K562 (cell line): ENCODE measurements at regions not wholly inside any gene's neighbourhood (a gene's known extent, or its start where the extent isn't known, plus 50 kb on each side); places are given as distances from the start of the nearest gene placed in this dataset.

Experiments used
- ATAC-seq: fragments of 200-7000 bp; cut with Tn5 transposase; 3 replicates; pipeline ENCODE4 v1.9.1; 2020; ENCODE audit warnings: moderate library complexity
- BruUV-seq: library from RNA; stranded (reverse); fragments of 400-500 nt; replicated peaks from 2 replicates; lab custom pipeline; 2021; lab: Mats Ljungman, UMichigan
- CTCF ChIA-PET: fragments of 300-600 bp; formaldehyde crosslinking; extraction: SDS; loops from one replicate; lab custom pipeline; 2021; ENCODE audit warnings: low intra/inter-chr PET ratio; lab: Yijun Ruan, JAX
- POLR2A ChIA-PET: fragments of 300-600, 350-650 bp; sonication (Branson Sonifier 250); formaldehyde crosslinking; extraction: SDS; loops from one replicate; lab custom pipeline; 2021; ENCODE audit warnings: antibody characterized with exemption, inconsistent platforms; lab: Yijun Ruan, JAX
- DNase-seq, 4 experiments: peaks; one replicate each; pipeline versions ENCODE4 v3.0.0 to v3.0.0-alpha.2; 2011 to 2018; ENCODE audit warnings: low spot score in 3 of 4, mixed read lengths in 3 of 4; ENCODE audit errors: extremely low read depth in 1 of 4
- FAIRE-seq: peaks from 2 replicates; lab custom pipeline; 2011; peaks lifted over from hg19 to GRCh38; lab: Jason Lieb, UNC
- H2AFZ ChIP-seq: 2 replicates; pipeline ENCODE4 v1.6.0; 2011; ENCODE audit warnings: low read depth, low read length, control low read depth, inconsistent platforms
- H3K27ac ChIP-seq: fragments of 200-600 bp; 3 replicates; pipeline ENCODE4 v1.8.0; 2011; ENCODE audit warnings: low read depth, mild to moderate bottlenecking, control low read depth, inconsistent platforms, low read length, moderate library complexity, mixed read lengths; ENCODE audit errors: extremely low read depth
- H3K27me3 ChIP-seq, 2 experiments: fragments of 300-600 bp in 1 of 2; 2 replicates in 1 of 2; 3 replicates in 1 of 2; pipeline versions ENCODE4 v1.6.0 to v1.8.0; 2011; ENCODE audit warnings: inconsistent platforms in 2 of 2, low read length in 2 of 2, mild to moderate bottlenecking in 1 of 2, mixed read lengths in 1 of 2, moderate library complexity in 1 of 2; ENCODE audit not compliant: control insufficient read depth in 2 of 2, insufficient read depth in 2 of 2
- H3K36me3 ChIP-seq: fragments of 300-600 bp; 3 replicates; pipeline ENCODE4 v1.8.0; 2011; ENCODE audit warnings: mild to moderate bottlenecking, low read length, inconsistent platforms; ENCODE audit not compliant: control insufficient read depth, insufficient read depth
- H3K4me1 ChIP-seq, 2 experiments: fragments of 200-600 bp in 1 of 2; replicated peaks in 1 of 2; 2 replicates in 1 of 2; 3 replicates in 1 of 2; pipeline versions ENCODE4 v1.5.1 to v1.8.0; 2011; ENCODE audit warnings: inconsistent platforms in 2 of 2, low read length in 2 of 2, mild to moderate bottlenecking in 1 of 2, mixed read lengths in 1 of 2, moderate library complexity in 1 of 2; ENCODE audit not compliant: control insufficient read depth in 2 of 2, insufficient read depth in 2 of 2
- H3K4me2 ChIP-seq: 2 replicates; pipeline ENCODE4 v1.6.1; 2011; ENCODE audit warnings: low read length, control low read depth, inconsistent platforms, mixed read lengths; ENCODE audit not compliant: insufficient read depth
- H3K4me3 ChIP-seq: fragments of 200-600 bp; sonication (generic), shearing (Covaris generic); 2 replicates; pipeline ENCODE4 v1.5.1; 2016; ENCODE audit warnings: control low read depth, inconsistent platforms
- H3K79me2 ChIP-seq: fragments of 200-600 bp; 3 replicates; pipeline ENCODE4 v1.8.0; 2011; ENCODE audit warnings: low read length, inconsistent platforms; ENCODE audit not compliant: control insufficient read depth, insufficient read depth
- H3K9ac ChIP-seq, 2 experiments: 2 replicates each; pipeline versions ENCODE4 v1.6.0 to v1.6.1; 2011; ENCODE audit warnings: low read depth in 2 of 2, low read length in 2 of 2, control low read depth in 1 of 2, inconsistent platforms in 1 of 2, mild to moderate bottlenecking in 1 of 2, mixed read lengths in 1 of 2; ENCODE audit not compliant: insufficient read depth in 1 of 2
- H3K9me1 ChIP-seq: one replicate; pipeline ENCODE4 v1.6.0; 2011; ENCODE audit warnings: inconsistent platforms, mild to moderate bottlenecking, low read length, moderate library complexity; ENCODE audit not compliant: control insufficient read depth, insufficient read depth
- H3K9me3 ChIP-seq: replicated peaks from 2 replicates; pipeline ENCODE4 v1.5.1; 2011; ENCODE audit warnings: low read depth, low read length, inconsistent platforms; ENCODE audit not compliant: control insufficient read depth, insufficient read depth
- H4K20me1 ChIP-seq: replicated peaks from 2 replicates; pipeline ENCODE4 v1.6.1; 2011; ENCODE audit warnings: low read length, inconsistent platforms, mixed read lengths; ENCODE audit not compliant: control insufficient read depth, insufficient read depth
- BMI1 ChIP-seq: fragments of 150-350 bp; IDR thresholded peaks from 2 replicates; pipeline ENCODE4 v1.6.1; 2014; ENCODE audit warnings: low read length
- CAMTA2 ChIP-seq: fragments of 250-450 bp; sonication (Bioruptor Pico); conservative IDR thresholded peaks from 2 replicates; pipeline ENCODE4 v1.5.1; 2022
- NCOR1 ChIP-seq: fragments of 450-650 bp; IDR thresholded peaks from 2 replicates; pipeline ENCODE4 v1.6.1; 2016; ENCODE audit warnings: mild to moderate bottlenecking, moderate library complexity
- NELFE ChIP-seq: IDR thresholded peaks from 2 replicates; pipeline ENCODE4 v1.6.1; 2011; ENCODE audit warnings: mild to moderate bottlenecking; ENCODE audit not compliant: insufficient read depth, insufficient read length
- NR1H2 ChIP-seq: sonication (generic); formaldehyde crosslinking; IDR thresholded peaks from 2 replicates; pipeline ENCODE4 v1.4.0; 2020; ENCODE audit warnings: mild to moderate bottlenecking, missing genetic modification reagents
- NR4A1 ChIP-seq, 2 experiments: fragments of 250-450 bp in 1 of 2; fragments of 450-650 bp in 1 of 2; sonication (Bioruptor Pico) in 1 of 2; IDR thresholded peaks; 2 replicates each; pipeline versions ENCODE4 v1.4.0 to v1.6.1; 2016 to 2020; ENCODE audit warnings: mild to moderate bottlenecking in 2 of 2, missing compliant biosample characterization in 1 of 2, missing genetic modification characterization in 1 of 2, moderate library complexity in 1 of 2
- PHF8 ChIP-seq: fragments of 200-600 bp; sonication (generic); IDR thresholded peaks from 2 replicates; pipeline ENCODE4 v1.6.1; 2012; ENCODE audit warnings: mixed run types, mild to moderate bottlenecking, inconsistent platforms, low read length, moderate library complexity, borderline replicate concordance
- RAD21 ChIP-seq, 2 experiments: fragments of 250-450 bp in 1 of 2; fragments of 450-650 bp in 1 of 2; sonication (Bioruptor Pico) in 1 of 2; formaldehyde crosslinking in 1 of 2; IDR thresholded peaks in 1 of 2; conservative IDR thresholded peaks in 1 of 2; 2 replicates each; pipeline versions ENCODE4 v1.4.0 to v1.8.0; 2020 to 2022; ENCODE audit warnings: mild to moderate bottlenecking in 2 of 2, moderate library complexity in 1 of 2
- RBM34 ChIP-seq: fragments of 200-400 bp; formaldehyde crosslinking; IDR thresholded peaks from 2 replicates; pipeline ENCODE4 v1.6.1; 2018; ENCODE audit warnings: low read length, borderline replicate concordance; ENCODE audit not compliant: insufficient read depth
- TAF7 ChIP-seq: fragments of 450-650 bp; IDR thresholded peaks from 2 replicates; pipeline ENCODE4 v1.6.1; 2016; ENCODE audit warnings: missing genetic modification characterization, missing compliant biosample characterization
- TGIF2 ChIP-seq: sonication (generic); formaldehyde crosslinking; IDR thresholded peaks from 2 replicates; pipeline ENCODE4 v1.8.1; 2022; ENCODE audit warnings: mild to moderate bottlenecking, missing genetic modification reagents, moderate library complexity
- ZBTB1 ChIP-seq: sonication (generic); formaldehyde crosslinking; IDR thresholded peaks from 2 replicates; pipeline ENCODE4 v1.8.1; 2023; ENCODE audit warnings: missing genetic modification reagents, low read depth, mild to moderate bottlenecking, borderline replicate concordance
- ZNF282 ChIP-seq: sonication (generic); formaldehyde crosslinking; IDR thresholded peaks from 2 replicates; pipeline ENCODE4 v1.8.1; 2023; ENCODE audit warnings: missing genetic modification reagents
- ZSCAN32 ChIP-seq: fragments of 450-650 bp; formaldehyde crosslinking; IDR thresholded peaks from 2 replicates; pipeline ENCODE4 v1.4.0; 2020; ENCODE audit warnings: mild to moderate bottlenecking, moderate library complexity
- WGBS: fragments of 100-300 bp; shearing (Covaris generic); methylation state at CpG from one replicate; pipeline ENCODE4 v1.1.6; 2016; ENCODE audit warnings: low coverage, mixed read lengths; ENCODE audit not compliant: insufficient coverage; ENCODE audit errors: missing lambda C conversion rate; 5-methylcytosine and 5-hydroxymethylcytosine counted together
- in situ Hi-C: fragments of 300-500 bp; cut with MboI; formaldehyde crosslinking; loops from 4 replicates; pipeline ENCODE4 v1.15.0; 2018; ENCODE audit warnings: inconsistent platforms, mixed read lengths
- intact Hi-C: fragments of 100-400 bp; cut with micrococcal nuclease; formaldehyde crosslinking; loops from 2 replicates; pipeline ENCODE4 v1.14.2; 2022
- TF ChIP-seq, protein P1 (sequence below): fragments of 200-800 bp; sonication (Bioruptor generic); IDR thresholded peaks from 2 replicates; pipeline ENCODE4 v1.6.1; 2017; ENCODE audit warnings: missing genetic modification characterization, missing compliant biosample characterization
- TF ChIP-seq, protein P2 (sequence below): sonication (generic); formaldehyde crosslinking; IDR thresholded peaks from 2 replicates; pipeline ENCODE4 v1.8.1; 2022; ENCODE audit warnings: missing genetic modification reagents

DNA sequence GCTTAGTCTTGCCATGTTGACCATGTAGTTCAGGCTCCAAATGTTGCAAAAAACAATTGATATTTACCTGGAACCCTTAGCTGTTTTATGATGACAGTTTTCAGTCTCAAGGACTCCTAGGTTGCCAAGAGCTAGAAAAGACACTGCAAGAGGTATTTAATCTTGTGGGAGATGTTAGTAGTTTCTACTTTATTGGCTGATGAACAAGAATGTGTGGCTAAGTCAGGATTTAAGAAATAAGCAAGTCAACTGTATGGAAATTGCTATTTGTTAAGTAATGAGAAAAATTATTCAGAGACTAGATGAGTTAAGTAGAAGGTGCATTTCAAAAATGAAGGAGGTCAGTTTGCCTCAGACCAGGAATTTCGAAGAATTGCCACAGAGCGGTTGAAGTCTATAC lies 639.7 kb upstream of the USP24 start:
- H3K36me3 ChIP-seq = no peaks in the 10 kb centered on the region
- H3K79me2 ChIP-seq = no peaks in the 10 kb centered on the region
- H3K9me3 ChIP-seq = no peaks in the 10 kb centered on the region
- BruUV-seq = no TSS peak
- H3K9ac ChIP-seq = no peak overlapping the region
- H3K27ac ChIP-seq = no peak overlapping the region
- WGBS = 0% methylated on average over 2 of the region's 2 CpGs
- ChIA-PET POLR2A (no interaction called here), CTCF (no interaction called here)
- H4K20me1 ChIP-seq = no peaks in the 10 kb centered on the region
- H3K4me1 ChIP-seq = no peaks in the 10 kb centered on the region
- ATAC-seq = no peak
- in situ Hi-C loops (no loop called here), intact Hi-C loops (no loop called here)
- TF ChIP-seq, protein P1, sequence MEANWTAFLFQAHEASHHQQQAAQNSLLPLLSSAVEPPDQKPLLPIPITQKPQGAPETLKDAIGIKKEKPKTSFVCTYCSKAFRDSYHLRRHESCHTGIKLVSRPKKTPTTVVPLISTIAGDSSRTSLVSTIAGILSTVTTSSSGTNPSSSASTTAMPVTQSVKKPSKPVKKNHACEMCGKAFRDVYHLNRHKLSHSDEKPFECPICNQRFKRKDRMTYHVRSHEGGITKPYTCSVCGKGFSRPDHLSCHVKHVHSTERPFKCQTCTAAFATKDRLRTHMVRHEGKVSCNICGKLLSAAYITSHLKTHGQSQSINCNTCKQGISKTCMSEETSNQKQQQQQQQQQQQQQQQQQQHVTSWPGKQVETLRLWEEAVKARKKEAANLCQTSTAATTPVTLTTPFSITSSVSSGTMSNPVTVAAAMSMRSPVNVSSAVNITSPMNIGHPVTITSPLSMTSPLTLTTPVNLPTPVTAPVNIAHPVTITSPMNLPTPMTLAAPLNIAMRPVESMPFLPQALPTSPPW = no peak
- TF ChIP-seq ZSCAN32 (CRISPR knock-in tag) (no peak), NR4A1 (CRISPR knock-in tag; IDR thresholded peaks at IDR 0.05) (no peak), NR4A1 (tag; IDR thresholded peaks at IDR 0.05) (no peak), RBM34 (no peak)
- no peak overlapping the region for H3K4me3 ChIP-seq
- FAIRE-seq = no peak
- H3K27me3 ChIP-seq = no peaks in the 10 kb centered on the region
- no peak overlapping the region for H3K4me2 ChIP-seq
- H2AFZ ChIP-seq = no peak overlapping the region
- no peaks in the 10 kb centered on the region for H3K9me1 ChIP-seq
- no peak for DNase-seq

DNA sequence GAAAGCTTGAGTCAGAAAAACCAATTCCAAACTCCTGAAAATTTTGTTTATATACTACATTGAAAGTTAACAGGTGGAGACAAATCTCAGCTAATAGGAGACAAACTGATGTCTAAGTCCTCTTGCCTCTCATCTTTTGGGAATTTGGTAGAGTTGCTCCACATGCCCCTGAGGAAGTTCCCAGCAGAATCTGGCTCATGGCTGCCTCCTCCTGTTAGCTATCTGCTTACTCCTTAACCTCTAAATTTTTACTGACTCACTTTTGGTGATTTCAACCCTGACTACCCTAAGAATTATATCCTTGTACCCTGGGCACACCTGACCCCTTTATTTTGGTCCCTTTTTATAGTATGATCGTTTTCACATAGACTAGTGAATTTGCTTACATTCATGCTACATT lies 633.7 kb upstream of the USP24 start:
- FAIRE-seq = no peak
- no peaks in the 10 kb centered on the region for H3K9me3 ChIP-seq
- intact Hi-C loops (no loop called here), in situ Hi-C loops (no loop called here)
- H3K79me2 ChIP-seq = no peaks in the 10 kb centered on the region
- BruUV-seq = no TSS peak
- H3K9me1 ChIP-seq = no peaks in the 10 kb centered on the region
- DNase-seq = no peak
- H3K4me1 ChIP-seq = no peaks in the 10 kb centered on the region
- ChIA-PET POLR2A (no interaction called here), CTCF (no interaction called here)
- WGBS = 0% methylated on average over 1 of the region's 1 CpG
- no peak overlapping the region for H3K4me3 ChIP-seq
- H3K36me3 ChIP-seq = no peaks in the 10 kb centered on the region
- H3K27ac ChIP-seq = no peak overlapping the region
- H4K20me1 ChIP-seq = no peaks in the 10 kb centered on the region
- no peak for ATAC-seq
- no peak overlapping the region for H3K4me2 ChIP-seq
- H3K27me3 ChIP-seq = no peaks in the 10 kb centered on the region
- no peak overlapping the region for H2AFZ ChIP-seq
- no peak overlapping the region for H3K9ac ChIP-seq
- TF ChIP-seq NCOR1 (no peak), TGIF2 (CRISPR knock-in tag) (no peak), PHF8 (no peak), NR1H2 (no peak), ZNF282 (no peak), NELFE (no peak), ZBTB1 (CRISPR knock-in tag) (no peak), CAMTA2 (CRISPR knock-in tag) (no peak), TAF7 (tag) (no peak), BMI1 (no peak), RAD21 (CRISPR knock-in tag; conservative IDR thresholded peaks at IDR 0.05 in 1 of 2, IDR thresholded peaks at IDR 0.05 in 1 of 2) (no peak)
- TF ChIP-seq, protein P2, sequence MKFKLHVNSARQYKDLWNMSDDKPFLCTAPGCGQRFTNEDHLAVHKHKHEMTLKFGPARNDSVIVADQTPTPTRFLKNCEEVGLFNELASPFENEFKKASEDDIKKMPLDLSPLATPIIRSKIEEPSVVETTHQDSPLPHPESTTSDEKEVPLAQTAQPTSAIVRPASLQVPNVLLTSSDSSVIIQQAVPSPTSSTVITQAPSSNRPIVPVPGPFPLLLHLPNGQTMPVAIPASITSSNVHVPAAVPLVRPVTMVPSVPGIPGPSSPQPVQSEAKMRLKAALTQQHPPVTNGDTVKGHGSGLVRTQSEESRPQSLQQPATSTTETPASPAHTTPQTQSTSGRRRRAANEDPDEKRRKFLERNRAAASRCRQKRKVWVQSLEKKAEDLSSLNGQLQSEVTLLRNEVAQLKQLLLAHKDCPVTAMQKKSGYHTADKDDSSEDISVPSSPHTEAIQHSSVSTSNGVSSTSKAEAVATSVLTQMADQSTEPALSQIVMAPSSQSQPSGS (CRISPR knock-in tag) = no peak
